ENCODE measurements at regions not wholly inside any gene's neighbourhood (a gene's known extent, or its start where the extent isn't known, plus 50 kb on each side); places are given as distances from the start of the nearest gene placed in this dataset.

DNA sequence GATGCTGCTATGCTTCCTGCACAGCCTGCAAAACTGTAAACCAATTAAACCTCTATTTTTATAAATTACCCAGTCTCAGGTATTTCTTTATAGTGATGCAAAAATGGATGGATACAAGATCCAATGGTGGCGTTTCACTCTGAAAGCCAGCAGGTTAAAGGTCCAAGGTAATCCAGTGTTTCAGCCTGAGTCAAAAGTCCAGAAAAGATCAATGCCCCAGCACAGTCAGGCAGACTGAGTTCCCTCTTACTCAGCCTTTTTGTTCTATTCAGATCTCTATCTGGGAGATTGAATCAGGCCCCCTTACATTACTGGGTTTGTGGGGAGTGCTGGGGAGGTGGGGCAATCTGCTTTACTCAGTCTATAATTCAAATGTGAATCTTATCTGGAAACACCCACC, 464.5 kb downstream of the GXYLT1 start:
- Histone ChIP-seq H3K36me3 (ENCODE audit: control insufficient read depth, low read length) (no peaks in the 10 kb centered on the region), H3K27ac (ENCODE audit: low read depth, low read length) (no peak overlapping the region), H3K4me2 (ENCODE audit: low read length) (no peak overlapping the region), H3K4me3 (ENCODE audit: low read length) (no peak overlapping the region), H3K27me3 (ENCODE audit: control insufficient read depth, low read length) (no peaks in the 10 kb centered on the region), H4K20me1 (ENCODE audit: control insufficient read depth, insufficient read depth, low read depth, low read length) (no peaks in the 10 kb centered on the region), H3K9me2 (replicated peaks; ENCODE audit: control insufficient read depth, low read length) (no peaks in the 10 kb centered on the region), H3F3A (ENCODE audit: control insufficient read depth, insufficient read depth) (no peaks in the 10 kb centered on the region), H3K79me2 (ENCODE audit: control insufficient read depth, low read length) (no peaks in the 10 kb centered on the region), H3K9me3 (ENCODE audit: control insufficient read depth, insufficient read depth, low read length) (no peaks in the 10 kb centered on the region), H3K4me1 (ENCODE audit: control insufficient read depth, low read length) (no peaks in the 10 kb centered on the region)
- no peak for TF ChIP-seq EZH2phosphoT487 (IDR thresholded peaks at IDR 0.05; ENCODE audit: borderline replicate concordance, low read length)
- TF ChIP-seq, protein P1, sequence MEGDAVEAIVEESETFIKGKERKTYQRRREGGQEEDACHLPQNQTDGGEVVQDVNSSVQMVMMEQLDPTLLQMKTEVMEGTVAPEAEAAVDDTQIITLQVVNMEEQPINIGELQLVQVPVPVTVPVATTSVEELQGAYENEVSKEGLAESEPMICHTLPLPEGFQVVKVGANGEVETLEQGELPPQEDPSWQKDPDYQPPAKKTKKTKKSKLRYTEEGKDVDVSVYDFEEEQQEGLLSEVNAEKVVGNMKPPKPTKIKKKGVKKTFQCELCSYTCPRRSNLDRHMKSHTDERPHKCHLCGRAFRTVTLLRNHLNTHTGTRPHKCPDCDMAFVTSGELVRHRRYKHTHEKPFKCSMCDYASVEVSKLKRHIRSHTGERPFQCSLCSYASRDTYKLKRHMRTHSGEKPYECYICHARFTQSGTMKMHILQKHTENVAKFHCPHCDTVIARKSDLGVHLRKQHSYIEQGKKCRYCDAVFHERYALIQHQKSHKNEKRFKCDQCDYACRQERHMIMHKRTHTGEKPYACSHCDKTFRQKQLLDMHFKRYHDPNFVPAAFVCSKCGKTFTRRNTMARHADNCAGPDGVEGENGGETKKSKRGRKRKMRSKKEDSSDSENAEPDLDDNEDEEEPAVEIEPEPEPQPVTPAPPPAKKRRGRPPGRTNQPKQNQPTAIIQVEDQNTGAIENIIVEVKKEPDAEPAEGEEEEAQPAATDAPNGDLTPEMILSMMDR (IDR thresholded peaks at IDR 0.05; ENCODE audit: low read depth, low read length, poor library complexity, severe bottlenecking), result no peak

- no peak overlapping the region for H3K4me2 ChIP-seq (ENCODE audit: low read length)
- no peaks in the 10 kb centered on the region for H3F3A ChIP-seq (ENCODE audit: control insufficient read depth, insufficient read depth)
- no peaks in the 10 kb centered on the region for H3K27me3 ChIP-seq (ENCODE audit: control insufficient read depth, low read length)
- H3K9me2 ChIP-seq (replicated peaks; ENCODE audit: control insufficient read depth, low read length), result no peaks in the 10 kb centered on the region
- no peak overlapping the region for H3K27ac ChIP-seq (ENCODE audit: low read depth, low read length)
- no peaks in the 10 kb centered on the region for H3K9me3 ChIP-seq (ENCODE audit: control insufficient read depth, insufficient read depth, low read length)
- no peaks in the 10 kb centered on the region for H3K4me1 ChIP-seq (ENCODE audit: control insufficient read depth, low read length)
- H3K36me3 ChIP-seq (ENCODE audit: control insufficient read depth, low read length), result no peaks in the 10 kb centered on the region
- no peak overlapping the region for H3K4me3 ChIP-seq (ENCODE audit: low read length)
- H4K20me1 ChIP-seq (ENCODE audit: control insufficient read depth, insufficient read depth, low read depth, low read length), result no peaks in the 10 kb centered on the region
- TF ChIP-seq, protein P1 (IDR thresholded peaks at IDR 0.05; ENCODE audit: low read depth, low read length, poor library complexity, severe bottlenecking), result no peak
- TF ChIP-seq EZH2phosphoT487 (IDR thresholded peaks at IDR 0.05; ENCODE audit: borderline replicate concordance, low read length), result no peak
- no peaks in the 10 kb centered on the region for H3K79me2 ChIP-seq (ENCODE audit: control insufficient read depth, low read length)
These were observed 475.6 kb downstream of the PDZRN4 start for GRCh38 chr12:41663598-41664265.

GRCh38 chr12:41661141-41661765, 473.1 kb downstream of the PDZRN4 start:
- Histone ChIP-seq H3K4me2 (ENCODE audit: low read length) (no peak overlapping the region), H4K20me1 (ENCODE audit: control insufficient read depth, insufficient read depth, low read depth, low read length) (no peaks in the 10 kb centered on the region), H3K9me2 (replicated peaks; ENCODE audit: control insufficient read depth, low read length) (no peaks in the 10 kb centered on the region), H3K27ac (ENCODE audit: low read depth, low read length) (no peak overlapping the region), H3K4me1 (ENCODE audit: control insufficient read depth, low read length) (no peaks in the 10 kb centered on the region), H3K36me3 (ENCODE audit: control insufficient read depth, low read length) (no peaks in the 10 kb centered on the region), H3K9me3 (ENCODE audit: control insufficient read depth, insufficient read depth, low read length) (no peaks in the 10 kb centered on the region), H3F3A (ENCODE audit: control insufficient read depth, insufficient read depth) (no peaks in the 10 kb centered on the region), H3K4me3 (ENCODE audit: low read length) (no peak overlapping the region), H3K79me2 (ENCODE audit: control insufficient read depth, low read length) (no peaks in the 10 kb centered on the region), H3K27me3 (ENCODE audit: control insufficient read depth, low read length) (no peaks in the 10 kb centered on the region)
- TF ChIP-seq EZH2phosphoT487 (IDR thresholded peaks at IDR 0.05; ENCODE audit: borderline replicate concordance, low read length), result no peak
- TF ChIP-seq, protein P1 (IDR thresholded peaks at IDR 0.05; ENCODE audit: low read depth, low read length, poor library complexity, severe bottlenecking), result no peak

Measured in DOHH2 (cell line).